GM19455 (cell line): ENCODE measurements at regions not wholly inside any gene's neighbourhood (a gene's known extent, or its start where the extent isn't known, plus 50 kb on each side); places are given as distances from the start of the nearest gene placed in this dataset.
"Not testable (repeated sequence)": the region's sequence is repeated elsewhere in the genome, so short reads cannot be mapped to it uniquely, and the experiment has no call there.

Experiments used
- ATAC-seq: cut with Tn5 transposase; IDR thresholded peaks from one replicate; pipeline ENCODE4 v1.9.1; 2021; ENCODE audit not compliant: unreplicated experiment

- ATAC-seq, result no peak
These were observed 57.4 kb downstream of the ZNF648 start for GRCh38 chr1:182003953-182004586.

DNA sequence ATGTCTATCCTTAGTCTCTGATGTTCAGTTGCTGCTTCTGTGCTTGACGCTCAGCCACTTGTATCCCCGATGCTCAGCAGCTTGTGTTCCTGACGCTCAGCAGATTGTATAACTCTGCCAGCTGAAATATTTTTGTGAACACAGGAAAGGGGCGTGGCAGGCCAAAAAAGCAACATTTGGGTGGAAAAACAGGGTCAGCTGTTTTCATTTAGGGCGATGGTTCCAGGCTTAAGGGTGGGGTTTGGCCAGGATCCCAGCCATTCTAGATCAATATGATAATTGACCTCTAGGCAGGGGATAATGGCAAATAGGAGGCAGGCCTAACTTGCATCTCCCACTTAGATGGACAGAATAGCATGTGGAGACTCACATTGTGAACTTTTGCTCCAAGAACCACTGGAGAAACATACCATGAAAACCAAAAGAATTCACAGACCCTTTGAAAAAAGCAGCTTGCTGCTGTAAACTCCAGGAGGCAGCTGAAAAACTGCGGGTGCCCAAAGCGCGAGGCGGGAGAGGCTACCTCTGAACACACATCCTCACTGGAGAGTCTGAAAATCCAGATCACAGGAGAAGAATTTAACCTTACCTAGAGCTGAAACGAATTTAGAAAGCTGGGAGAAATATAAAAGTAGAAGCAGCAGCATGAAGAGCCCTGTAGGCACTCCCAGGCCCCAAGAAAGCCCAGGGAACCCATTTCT lies 58.3 kb downstream of the ZNF648 start:
- ATAC-seq, result no peak

DNA sequence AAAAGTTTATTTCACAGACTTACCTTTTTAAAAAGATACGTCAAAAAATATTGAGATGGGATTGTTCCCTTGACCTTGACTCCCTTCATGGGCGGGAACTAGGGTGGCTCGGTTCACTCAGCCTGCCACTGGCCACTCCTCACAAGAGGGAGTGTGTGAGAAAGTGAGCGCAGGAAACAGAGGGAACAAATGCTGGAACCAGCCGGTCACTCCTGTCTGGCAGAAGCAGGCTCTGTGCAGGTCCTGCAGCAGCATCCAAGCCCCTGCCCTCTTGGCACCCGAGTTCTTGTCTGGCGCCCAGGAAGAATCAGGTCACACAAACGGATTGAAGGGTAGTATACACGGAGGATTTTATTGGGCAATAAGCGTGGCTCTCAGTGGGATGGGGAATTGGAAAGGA lies 58.9 kb downstream of the ZNF648 start:
- no peak for ATAC-seq

- no peak for ATAC-seq
These were observed 62.7 kb downstream of the ZNF648 start for GRCh38 chr1:181998858-181999257.

DNA sequence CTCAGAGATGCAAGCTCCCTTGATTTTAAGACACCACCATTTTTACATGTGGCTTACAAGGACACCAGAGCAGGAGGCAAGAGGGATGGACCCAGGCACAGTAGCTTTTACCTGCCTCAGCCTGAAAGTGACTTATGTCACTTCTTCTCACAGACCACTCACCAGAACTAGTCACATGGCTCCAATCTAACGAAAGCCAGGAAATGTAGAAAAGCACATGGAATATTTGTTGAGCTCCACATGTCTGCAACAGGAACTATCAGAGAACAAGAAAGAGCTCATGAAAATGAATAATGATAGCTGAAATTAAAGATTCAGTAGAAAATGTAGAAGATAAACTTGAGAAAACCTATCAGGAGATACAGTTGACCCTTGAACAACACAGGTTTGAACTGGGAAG lies 69.4 kb downstream of the ZNF648 start:
- ATAC-seq, result no peak

GRCh38 chr1:181990728-181991127 lies 70.8 kb downstream of the ZNF648 start:
- ATAC-seq, result no peak

DNA sequence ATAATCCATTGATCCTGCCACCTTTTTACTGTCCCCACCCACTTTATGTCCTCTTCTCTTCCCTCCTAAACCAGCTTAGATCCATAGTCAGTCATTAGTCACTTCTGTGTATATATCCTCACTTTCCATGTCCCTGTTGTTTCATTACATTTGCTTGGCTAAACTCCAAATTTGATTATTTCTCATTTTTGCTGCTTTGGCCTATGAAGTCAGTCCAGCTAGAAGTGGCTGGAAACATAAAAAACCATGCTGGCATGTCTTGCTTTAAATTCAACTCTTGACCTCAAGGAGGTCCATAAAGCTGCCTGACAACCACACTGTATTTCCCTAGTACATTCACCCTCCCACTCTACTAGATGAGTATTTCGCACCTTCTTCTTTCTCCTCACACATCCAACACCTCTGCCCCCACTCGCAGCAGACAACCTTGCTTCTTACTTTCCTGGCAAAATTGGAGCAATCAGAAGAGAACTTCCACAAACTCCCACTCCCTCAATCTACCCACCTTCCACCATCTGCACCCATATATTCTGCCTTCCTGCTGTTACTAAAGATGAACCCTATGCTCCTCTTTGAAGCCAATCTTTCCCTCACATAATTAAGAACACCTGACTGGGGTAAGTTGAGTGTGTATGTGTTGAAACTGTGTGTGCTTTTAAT lies 72.1 kb downstream of the ZNF648 start:
- ATAC-seq, result no peak

GRCh38 chr1:181987996-181988395 lies 73.5 kb downstream of the ZNF648 start:
- no peak for ATAC-seq

DNA sequence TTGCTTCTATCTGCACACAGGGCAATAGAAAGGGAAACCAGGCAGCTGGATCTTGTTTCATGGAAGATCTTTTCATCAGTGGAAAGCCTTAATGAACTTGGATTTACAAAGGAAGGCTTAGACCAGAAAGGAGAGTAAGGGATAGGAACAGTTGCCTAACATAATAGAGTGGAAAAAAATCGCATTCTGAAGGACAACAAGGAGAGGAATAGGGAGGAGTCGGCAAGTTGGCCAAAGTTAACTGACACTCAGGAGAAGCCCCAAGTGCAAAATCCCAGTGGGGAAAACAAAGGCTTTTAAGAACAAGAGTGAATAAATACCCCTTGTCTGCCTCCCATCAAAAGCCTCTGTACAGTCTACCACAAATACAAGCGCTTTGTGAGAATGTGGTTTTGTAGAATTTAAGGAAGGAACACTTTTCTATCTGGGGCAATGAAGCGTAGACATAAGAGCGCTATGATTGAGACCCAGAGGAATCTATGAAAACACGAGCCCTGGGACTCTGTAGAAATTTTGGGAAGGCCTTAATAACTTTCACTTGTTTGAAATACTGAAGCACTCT lies 74.1 kb downstream of the ZNF648 start:
- no peak for ATAC-seq

DNA sequence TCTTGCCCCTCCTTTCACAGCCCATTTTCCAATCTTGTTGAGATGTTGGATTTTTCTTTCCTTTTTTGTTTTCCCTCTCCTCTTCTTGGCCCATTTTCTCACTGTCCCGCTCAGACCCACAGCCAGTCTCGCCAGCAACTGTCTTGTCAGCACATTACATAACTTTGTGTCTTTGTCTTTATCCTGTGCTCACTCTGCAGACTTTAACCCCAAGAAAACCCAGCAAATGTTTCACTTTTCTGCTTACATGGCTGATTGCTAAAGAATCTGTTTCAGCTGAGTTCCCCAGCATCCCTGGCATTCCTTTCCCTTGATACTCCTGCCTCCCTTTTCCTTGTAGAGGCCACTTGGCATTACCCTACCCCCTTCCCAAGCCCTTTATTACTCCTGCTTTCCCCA lies 74.6 kb downstream of the ZNF648 start:
- no peak for ATAC-seq

DNA sequence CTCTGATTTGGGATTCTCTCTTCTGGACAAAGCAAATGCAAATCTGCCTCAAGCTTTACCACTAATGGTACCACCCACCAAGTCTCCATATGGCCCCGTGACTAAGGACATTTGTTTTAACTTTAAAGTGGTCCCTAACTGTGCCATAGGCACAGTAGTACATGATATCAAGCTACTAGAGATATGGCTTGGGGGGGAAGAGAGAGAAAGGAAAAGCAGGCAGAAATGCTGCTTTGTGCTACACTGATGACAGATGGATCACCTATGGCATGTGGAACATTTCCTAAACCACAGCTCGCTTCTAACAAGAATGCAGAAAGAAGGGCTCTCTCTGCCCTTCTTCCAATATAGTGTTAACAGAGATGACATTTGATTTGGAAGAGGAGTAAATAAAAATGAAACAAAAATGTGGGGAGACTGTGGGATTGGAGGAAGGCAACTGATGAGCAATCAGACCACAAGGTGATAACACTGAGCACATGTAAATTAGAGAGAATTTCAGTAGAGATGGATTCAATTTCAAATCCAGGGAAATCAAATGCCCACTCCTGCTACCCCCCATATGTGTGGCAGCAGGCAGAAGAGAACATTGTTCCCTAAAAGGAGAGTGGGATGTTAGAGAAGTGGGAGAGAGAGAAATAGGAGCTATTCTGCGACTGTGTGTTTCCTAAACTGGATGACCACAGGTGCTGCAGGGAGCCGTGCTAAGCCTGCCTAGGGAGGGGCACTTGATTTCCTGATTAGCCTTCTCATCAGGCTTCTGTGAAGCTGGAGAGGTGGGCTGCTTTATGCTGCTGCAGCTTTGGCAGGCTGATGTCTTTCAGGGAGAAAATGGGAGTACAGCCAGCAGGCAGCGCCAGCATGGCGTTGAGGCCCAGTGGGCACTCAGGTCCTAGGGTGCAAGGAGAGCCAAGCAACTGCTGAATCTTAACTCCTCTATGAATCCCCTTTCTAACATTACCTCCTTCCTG lies 75.3 kb downstream of the ZNF648 start:
- ATAC-seq, result no peak

GRCh38 chr1:181985281-181985680 lies 76.2 kb downstream of the ZNF648 start:
- ATAC-seq, result no peak

DNA sequence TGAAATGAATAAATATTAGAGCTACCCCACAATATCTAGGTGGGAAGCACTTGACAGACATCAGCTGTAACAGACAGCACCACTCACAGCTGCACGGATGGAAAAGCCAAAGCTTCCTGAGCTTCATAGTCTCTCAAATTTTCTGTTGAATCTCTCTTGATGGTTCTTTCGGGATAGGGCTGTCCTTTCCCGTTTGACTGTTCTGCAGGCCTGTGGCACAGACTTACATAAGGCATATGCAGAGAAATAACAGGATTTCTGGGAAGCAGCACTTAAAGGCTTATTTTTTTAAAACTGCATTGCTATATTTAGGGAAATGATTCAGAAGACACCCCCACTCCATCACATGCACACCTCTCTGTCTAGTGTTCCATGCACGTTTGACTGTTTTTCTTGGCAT lies 77.5 kb downstream of the ZNF648 start:
- ATAC-seq, result no peak

DNA sequence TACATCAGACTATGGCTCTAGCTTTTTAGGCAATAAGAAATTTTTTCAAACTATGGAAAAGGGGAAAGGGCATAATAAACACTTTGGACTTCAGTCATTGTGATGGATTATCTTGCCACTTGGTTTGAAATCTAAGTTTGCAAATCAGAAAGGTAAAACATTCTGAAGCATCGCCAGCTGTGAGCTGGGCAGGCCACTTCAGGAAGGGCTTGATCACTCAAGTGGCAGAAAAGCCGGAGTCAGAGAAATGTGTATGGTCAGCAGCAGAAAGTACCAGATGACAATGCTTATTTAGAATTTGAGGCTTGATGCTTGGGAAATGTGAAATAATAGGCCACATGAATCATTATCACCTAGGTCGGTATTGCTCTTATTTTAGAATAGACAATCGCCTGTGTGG lies 79.7 kb downstream of the ZNF648 start:
- ATAC-seq, result no peak

- no peak for ATAC-seq
These were observed 89.3 kb downstream of the ZNF648 start for GRCh38 chr1:181972256-181972655.

DNA sequence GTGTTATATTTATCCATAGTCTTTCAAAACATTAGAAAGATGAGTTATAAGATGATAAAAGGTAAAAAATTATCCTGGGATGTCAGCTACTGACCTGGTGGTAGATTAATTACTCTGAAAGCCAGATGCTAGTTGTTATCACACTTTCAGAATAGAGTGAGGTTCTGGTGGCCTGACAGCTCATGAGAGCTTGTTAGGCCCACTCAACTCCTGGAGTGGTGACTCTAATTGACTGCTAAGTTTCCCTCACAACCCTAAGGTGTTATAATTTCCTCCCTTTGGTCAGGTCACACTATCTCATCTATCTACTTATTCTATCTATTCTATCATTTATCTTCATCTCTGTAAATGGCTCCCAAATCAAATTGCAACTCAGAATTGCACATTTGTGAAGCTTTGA lies 90.1 kb downstream of the ZNF648 start:
- ATAC-seq, result no peak

DNA sequence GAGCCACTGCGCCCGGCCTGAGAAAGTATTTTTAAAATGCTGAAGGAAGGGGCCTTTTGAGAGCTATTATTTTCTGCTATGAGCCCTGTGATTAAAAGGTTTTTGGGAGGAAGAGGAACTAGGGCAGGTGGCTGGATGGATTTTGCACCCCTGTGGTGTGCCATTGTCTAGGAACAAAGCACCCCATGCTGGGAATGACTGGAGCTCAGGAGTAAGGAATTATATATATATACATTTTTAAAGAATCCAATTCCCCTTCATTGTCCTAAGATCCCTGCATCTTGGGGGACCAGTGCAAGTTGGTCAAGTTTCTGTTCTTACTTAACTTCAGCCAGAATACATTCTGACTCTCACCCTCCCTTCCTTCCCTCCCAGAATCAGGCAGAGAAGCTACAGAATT lies 91.6 kb downstream of the ZNF648 start:
- no peak for ATAC-seq

DNA sequence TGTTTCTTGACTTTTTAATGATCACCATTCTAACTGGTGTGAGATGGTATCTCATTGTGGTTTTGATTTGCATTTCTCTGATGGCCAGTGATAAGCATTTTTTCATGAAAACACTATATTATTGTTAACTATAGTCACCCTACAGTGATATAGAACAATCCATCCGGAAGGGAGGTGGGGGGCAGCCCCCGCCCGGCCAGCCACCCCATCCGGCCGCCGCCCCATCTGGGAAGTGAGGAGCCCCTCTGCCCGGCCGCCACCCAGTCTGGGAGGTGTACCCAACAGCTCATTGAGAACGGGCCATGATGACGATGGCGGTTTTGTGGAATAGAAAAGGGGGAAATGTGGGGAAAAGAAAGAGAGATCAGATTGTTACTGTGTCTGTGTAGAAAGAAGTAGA lies 106.8 kb downstream of the ZNF648 start:
- not testable (repeated sequence) for ATAC-seq

GRCh38 chr1:181954178-181954577 lies 107.3 kb downstream of the ZNF648 start:
- ATAC-seq, result not testable (repeated sequence)

DNA sequence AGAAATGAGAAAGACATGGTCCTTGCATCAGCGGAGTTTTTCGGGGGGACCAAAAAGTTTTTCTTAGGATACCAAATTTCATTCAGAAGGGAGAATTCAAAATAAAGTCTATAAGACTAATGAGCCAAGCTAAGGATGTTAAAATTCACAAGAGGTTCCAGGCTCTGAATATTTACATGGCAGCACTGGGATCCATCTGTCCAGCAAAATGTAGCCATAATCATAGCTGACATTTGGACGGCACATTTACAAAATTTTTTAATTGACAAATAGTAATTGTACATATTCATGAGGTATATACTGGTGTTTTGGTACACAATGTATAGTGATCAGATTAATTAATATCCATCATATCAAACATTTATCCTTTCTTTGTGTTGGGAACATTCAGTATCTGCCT lies 107.9 kb downstream of the ZNF648 start:
- no peak for ATAC-seq

DNA sequence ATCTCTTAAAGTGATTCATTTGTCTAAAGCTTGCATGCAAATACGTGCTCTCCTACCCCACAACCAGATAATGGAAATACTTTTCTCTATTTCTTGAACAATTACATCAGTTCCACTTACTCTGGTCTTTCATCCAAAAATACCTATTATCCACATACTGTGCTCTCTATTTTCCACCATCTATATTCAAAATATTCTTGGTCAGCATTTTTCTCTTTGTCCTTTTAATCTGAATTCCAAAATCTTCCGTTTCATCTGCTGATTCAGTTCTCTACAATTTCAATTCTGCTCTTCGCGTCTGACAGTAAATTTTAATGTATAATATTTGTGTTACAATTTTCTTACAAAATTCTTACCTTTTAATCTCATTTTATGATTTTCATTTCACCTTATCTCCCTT lies 110.3 kb downstream of the ZNF648 start:
- no peak for ATAC-seq
